AG04449 (cell line): ENCODE measurements at regions not wholly inside any gene's neighbourhood (a gene's known extent, or its start where the extent isn't known, plus 50 kb on each side); places are given as distances from the start of the nearest gene placed in this dataset.
"Not testable (repeated sequence)": the region's sequence is repeated elsewhere in the genome, so short reads cannot be mapped to it uniquely, and the experiment has no call there.

ENCODE experiments used
- CTCF ChIA-PET: fragments of 350-600 bp; formaldehyde crosslinking; extraction: SDS; loops from one replicate; lab custom pipeline; 2021; ENCODE audit warnings: antibody characterized with exemption; lab: Yijun Ruan, JAX
- POLR2A ChIA-PET: fragments of 400-600, 350-600 bp; formaldehyde crosslinking; extraction: SDS; loops from one replicate; lab custom pipeline; 2020; ENCODE audit warnings: antibody characterized with exemption, inconsistent platforms; lab: Yijun Ruan, JAX
- DNase-seq: peaks from one replicate; pipeline ENCODE4 v3.0.0-alpha.2; 2010; ENCODE audit warnings: low read depth, low spot score
- H3K4me3 ChIP-seq: 2 replicates; pipeline ENCODE4 v1.5.1; 2011; ENCODE audit warnings: low read depth, mild to moderate bottlenecking, control low read depth, low read length
- CTCF ChIP-seq: IDR thresholded peaks from one replicate; pipeline ENCODE4 v1.5.1; 2011; ENCODE audit warnings: mild to moderate bottlenecking, moderate library complexity, low read length, control low read depth, inconsistent platforms; ENCODE audit not compliant: insufficient read depth; ENCODE audit errors: missing control alignments

- CTCF ChIA-PET: interaction anchor here (1.2 kb wide), 1 partner anchor 13 kb away, joined by 3 read pairs; no protein-coding TSS in a partner anchor
- H3K4me3 ChIP-seq: no peak overlapping the region
- DNase-seq: no peak
- no peak for TF ChIP-seq CTCF
- POLR2A ChIA-PET: no interaction called here
Observed at GRCh38 chr3:190178779-190179178, 58.1 kb upstream of the P3H2 start.

GRCh38 chr3:190176933-190177525 lies 56.3 kb upstream of the P3H2 start:
- H3K4me3 ChIP-seq, POLR2A ChIA-PET, CTCF ChIA-PET, DNase-seq: not testable (repeated sequence)

GRCh38 chr3:190176106-190176505 lies 55.4 kb upstream of the P3H2 start:
- H3K4me3 ChIP-seq, CTCF ChIA-PET, POLR2A ChIA-PET, DNase-seq: not testable (repeated sequence)

- CTCF ChIA-PET: no interaction called here
- no peak overlapping the region for H3K4me3 ChIP-seq
- POLR2A ChIA-PET: no interaction called here
- no peak for TF ChIP-seq CTCF
- DNase-seq: no peak
Observed at GRCh38 chr3:190175490-190175889, 54.8 kb upstream of the P3H2 start.

- DNase-seq: no peak
- CTCF ChIA-PET: no interaction called here
- no peak for TF ChIP-seq CTCF
- POLR2A ChIA-PET: no interaction called here
- no peak overlapping the region for H3K4me3 ChIP-seq
Observed at GRCh38 chr3:190174471-190174870, 53.8 kb upstream of the P3H2 start.

- ChIA-PET CTCF (no interaction called here), POLR2A (interaction anchor here (0.5 kb wide), 1 partner anchor 81 kb away, joined by 3 read pairs; no protein-coding TSS in a partner anchor)
- no peak overlapping the region for H3K4me3 ChIP-seq
- no peak for TF ChIP-seq CTCF
- no peak for DNase-seq
Observed at GRCh38 chr3:190173426-190173825, 52.7 kb upstream of the P3H2 start.

GRCh38 chr3:190172751-190173150 lies 52.1 kb upstream of the P3H2 start:
- TF ChIP-seq CTCF: no peak
- DNase-seq: no peak
- ChIA-PET POLR2A (no interaction called here), CTCF (no interaction called here)
- no peak overlapping the region for H3K4me3 ChIP-seq
